HG02885 (cell line): ENCODE measurements at regions not wholly inside any gene's neighbourhood (a gene's known extent, or its start where the extent isn't known, plus 50 kb on each side); places are given as distances from the start of the nearest gene placed in this dataset.

Experiments
- ATAC-seq: cut with Tn5 transposase; IDR thresholded peaks from one replicate; pipeline ENCODE4 v1.9.1; 2021; ENCODE audit warnings: mild to moderate bottlenecking; ENCODE audit not compliant: unreplicated experiment, poor library complexity

DNA sequence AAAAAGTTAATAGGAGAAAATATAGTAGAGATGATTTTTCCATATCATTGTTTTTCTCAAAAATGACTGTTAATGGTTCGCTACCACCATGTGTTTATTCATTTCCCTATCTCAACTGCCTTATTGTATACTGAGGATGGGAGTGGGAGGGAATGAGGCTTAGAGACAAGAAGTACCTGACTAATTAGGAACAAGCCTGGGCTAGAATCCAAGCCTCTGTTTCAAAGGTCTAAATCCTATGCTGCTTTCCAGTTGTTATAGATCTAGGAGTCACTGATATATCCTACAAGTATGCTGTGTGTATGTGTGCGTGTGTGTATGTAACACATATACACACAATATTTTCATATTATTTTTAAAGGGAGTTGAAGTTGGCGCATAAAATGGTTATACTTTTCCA, 465.9 kb downstream of the EPHA4 start:
- ATAC-seq, result no peak

DNA sequence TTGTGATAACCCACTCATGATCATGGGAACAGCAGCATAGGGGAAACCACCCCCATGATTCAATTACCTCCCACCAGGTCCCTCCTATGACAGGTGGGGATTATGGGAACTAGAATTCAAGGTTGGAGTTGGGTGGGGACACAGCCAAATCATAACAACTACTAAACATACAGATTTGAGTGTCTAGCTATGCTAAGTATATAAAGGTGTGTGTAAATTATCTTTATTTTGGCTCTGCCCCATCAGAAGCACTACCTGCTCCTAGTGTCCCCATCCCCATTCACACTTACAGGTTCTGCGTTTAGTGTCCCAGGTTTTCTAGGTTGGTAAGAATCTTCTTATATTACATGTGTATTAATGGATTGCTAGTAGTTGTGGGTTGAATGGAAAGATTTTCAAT, 464.7 kb downstream of the EPHA4 start:
- ATAC-seq, result no peak

DNA sequence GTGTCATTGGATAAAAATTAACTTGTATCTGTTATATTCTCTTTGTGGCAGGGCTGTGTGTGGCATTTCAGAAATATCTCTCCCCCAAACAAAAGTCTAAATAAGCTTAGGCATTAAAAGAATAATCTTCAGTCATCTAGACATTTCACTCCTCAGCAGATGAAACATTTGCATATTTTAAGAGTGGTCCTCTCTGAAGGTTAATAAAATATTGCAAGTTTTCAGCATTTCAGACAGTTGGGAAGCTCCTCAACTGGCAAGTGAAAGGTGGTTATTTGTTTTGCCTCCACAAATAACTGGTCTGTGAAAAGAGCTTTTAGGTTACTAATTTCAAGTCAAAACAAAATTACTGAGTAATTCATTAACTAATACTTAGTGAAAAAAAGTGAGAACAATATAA, 462.6 kb downstream of the EPHA4 start:
- no peak for ATAC-seq

DNA sequence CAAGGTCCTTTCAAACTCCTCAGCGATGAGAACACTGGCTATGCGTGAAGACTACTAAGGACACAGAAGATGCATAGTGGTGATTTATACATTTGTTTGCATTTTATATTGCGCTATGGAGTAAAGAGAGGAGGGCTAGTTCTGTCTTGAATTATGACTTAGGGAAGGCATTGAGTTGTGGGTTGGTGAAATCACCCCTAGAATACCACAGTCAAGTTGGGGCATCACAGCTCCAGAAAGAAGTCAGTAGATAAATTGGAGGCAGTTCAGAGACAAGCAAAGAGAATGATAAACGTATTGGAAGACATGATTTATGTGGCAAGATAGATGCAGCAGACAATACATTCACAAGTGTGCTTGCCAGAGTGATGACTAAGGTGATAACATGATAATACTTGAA, 460.4 kb downstream of the EPHA4 start:
- ATAC-seq, result no peak

DNA sequence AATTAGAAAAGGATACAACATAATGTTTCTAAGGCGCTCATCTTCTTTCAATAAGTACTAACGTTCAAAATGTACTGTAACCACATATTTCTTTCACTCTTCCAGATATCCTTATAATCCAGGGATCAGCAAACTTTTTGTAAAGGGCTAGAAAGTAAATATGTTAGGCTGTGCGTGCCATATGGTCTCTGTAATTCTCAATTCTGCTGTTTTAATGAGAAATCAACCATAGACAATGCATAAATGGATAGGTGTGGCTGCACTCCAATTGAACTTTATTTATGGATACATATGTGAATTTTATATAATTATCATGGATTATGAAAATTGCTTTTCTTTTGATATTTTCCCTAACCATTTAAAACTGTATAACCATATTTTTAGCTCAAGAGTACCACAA, 459.4 kb downstream of the EPHA4 start:
- no peak for ATAC-seq

DNA sequence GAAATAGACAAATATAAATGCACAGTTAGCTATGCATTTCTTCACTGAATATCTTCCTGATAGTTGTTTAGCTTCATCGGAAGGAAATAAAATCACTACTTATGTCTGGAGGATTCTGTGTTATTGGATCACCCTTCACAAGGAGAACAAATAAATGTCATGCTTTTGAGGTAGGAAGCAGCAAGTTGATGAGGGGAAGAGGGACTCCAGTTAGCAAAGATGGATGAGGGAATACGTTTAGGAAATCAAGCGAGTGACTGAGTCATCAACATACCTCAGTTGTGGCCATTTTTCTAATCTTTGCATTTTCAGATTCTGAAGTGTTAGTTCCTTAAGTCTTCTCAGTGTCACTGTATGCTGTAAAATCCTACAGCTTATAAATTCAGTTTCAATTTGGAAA, 456.2 kb downstream of the EPHA4 start:
- ATAC-seq, result no peak

DNA sequence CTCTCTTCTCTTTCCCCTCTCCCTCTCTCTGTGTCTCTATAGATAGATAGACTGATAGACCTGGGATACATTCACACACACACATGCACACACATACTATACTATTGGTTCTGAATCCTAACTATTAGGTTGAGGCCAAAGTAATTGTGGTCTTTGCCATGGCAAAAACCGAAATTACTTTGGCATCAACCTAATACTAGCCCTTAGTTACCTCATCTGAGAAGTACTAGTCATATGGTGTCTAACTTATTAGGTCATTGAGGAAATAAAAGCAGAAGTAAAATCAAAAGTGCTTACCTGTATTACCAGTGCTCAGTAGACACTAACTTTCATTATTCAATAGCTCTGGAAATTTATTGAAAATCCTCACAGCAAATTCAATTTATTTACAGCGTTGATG, 451.5 kb downstream of the EPHA4 start:
- ATAC-seq, result peak; percentile 72

DNA sequence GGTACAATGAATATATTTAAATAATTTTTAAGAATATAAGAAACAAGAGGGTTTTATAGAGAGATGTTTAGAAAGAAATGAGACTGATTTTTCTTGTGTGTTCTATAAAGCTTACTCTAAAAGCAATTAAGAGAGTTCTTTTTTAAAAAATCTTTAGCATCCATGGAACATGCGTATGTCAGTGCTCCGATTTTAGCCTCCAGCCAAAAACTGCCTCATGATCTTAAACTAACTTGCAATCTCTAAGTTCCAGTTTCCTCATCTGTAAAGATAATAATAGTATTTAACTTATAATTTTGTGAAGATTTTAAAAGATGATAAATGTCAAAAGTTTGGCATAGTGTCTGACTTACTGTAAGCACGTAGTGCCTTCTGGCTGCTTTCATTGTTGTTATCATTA, 448.7 kb downstream of the EPHA4 start:
- no peak for ATAC-seq

DNA sequence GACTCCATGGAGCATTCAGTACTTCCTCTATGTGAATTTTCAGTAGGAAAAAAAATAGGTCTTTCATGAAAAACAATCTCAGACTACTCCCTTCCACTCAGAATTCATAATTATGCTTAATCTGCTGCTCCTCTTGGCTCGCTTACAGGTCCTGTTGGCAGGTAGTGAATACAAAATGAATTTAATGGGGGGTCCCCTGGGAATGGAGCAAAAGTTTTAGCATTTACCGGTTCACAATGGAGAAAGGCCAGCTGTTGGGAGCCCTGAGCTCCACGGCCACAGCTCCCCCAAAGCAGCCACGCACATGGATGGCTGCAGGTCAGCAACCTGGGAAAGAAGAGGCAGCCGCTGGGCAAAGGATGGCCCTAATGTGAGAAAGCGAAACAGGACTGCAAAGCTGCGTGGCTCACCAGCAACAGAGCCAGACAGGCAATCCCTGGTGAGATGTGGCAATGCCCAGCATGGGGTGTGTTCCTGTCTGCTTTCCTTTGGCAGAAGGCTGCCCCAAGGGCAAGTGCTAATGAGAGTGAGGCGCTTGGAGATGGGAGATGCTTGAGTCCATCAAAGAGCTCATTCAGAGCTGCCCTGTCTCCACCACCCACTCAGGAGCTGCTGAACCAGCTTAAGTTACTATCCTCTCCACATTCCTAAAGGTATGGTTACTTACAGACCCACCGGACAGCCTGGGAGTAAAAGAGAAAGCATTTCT, 447.4 kb downstream of the EPHA4 start:
- no peak for ATAC-seq

DNA sequence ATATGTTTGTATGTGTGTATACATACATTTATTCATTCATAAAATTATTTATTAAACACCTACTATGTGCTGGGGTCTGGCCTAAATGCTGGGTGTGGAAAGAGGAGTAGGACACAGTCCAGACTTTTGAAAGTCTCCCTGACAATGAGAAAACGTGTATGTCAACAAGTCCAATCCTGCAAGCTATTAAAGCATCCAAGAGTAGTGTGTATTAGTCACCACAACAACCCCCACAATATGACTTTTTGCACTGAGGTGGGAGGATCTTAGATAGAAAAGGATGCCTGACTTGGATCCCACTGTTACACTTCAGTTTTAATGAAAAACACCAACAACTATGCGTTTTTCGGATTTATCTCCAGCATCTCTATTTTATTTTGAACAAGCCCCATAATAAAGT, 446.4 kb downstream of the EPHA4 start:
- ATAC-seq, result no peak

DNA sequence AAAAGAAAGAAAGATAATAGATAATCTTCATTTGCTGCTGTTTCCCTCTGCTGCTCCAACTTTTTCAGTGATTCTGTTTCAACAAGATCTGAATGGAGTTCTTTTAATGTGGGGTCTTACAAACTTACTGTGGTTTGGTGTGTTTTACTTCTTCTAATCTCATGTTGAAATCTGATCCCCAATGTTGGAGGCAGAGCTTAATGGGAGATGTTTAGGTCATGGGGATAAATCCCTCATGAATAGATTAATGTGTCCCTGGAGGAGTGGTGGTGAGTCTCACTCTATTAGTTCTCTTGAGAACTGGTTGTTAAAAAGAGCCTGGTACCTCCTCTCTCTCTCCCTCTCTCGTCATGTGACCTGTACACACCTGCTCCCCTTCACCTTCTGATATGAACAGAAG, 442.4 kb downstream of the EPHA4 start:
- no peak for ATAC-seq

DNA sequence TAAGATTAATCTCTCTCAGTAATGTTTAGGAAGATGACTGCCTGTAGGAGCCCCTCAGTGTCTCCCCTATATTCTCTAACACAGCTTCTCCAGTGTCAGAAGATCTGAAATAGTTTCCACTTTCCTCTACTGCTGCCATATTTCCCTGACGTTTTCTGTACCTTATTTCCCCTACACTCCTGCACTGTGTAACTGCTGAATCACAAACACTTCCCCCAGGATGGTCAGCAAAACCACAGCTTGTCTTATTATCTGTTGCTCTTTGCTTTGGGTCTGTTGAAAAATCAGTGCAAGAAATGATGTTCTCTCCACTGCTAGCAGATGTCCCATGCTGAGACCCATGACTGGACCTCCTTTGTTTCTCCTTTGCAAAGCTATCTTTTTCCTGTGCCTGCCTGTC, 441.7 kb downstream of the EPHA4 start:
- no peak for ATAC-seq

DNA sequence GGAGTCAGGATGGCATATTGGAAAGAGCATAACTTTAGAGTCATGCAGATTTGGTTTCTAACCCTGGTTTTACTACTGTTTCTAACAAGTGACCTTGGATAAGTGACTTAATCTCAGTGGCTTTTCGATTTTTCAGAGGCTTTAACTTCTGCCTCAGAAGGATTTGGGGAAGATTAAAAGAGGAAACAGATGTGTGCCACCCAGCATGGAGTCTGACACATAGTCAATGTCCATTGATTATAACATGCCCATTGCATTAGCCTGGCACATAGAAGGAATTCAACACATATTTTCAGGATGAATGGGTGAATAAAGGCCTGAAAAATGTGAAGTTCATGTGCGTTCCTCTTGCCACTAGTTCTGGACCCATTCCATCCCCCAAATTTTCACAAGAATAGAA, 438.2 kb downstream of the EPHA4 start:
- no peak for ATAC-seq

DNA sequence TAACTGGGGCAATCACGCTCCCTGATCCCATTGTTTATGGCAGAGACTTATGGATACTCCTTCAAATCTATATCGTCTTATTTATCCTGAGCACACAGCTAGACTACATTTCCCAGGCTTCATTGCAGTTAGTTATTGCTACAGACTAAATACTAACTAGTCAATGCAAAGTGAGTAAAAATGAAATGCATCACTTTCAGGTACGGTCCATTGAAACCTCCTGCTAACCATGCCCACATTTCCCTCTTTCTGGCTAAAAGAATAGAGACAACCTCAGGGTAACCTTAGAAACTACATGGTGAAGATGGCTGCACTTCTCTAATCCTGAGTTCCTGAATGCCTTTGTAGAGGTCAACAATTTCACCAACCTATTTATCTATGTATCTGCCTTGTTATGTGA, 437.4 kb downstream of the EPHA4 start:
- ATAC-seq, result no peak

DNA sequence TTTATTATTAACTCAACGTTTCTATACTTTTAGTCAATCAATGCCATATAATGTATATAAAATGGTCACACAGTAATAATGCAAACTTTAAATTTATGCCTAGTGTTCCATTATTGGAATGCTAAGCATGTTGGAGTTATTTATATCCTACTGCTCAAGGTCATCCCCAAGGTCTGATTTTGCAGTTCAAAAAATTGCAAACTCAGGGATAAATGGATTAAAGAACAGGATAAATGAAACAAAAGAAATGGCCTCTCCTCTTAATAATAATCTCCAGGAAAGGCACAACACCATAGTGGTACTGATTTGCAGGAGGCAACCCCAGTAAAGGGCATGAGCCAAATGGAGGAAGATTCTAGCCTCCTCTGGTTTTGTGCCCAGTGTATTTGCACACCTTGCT, 436.4 kb downstream of the EPHA4 start:
- ATAC-seq, result no peak

DNA sequence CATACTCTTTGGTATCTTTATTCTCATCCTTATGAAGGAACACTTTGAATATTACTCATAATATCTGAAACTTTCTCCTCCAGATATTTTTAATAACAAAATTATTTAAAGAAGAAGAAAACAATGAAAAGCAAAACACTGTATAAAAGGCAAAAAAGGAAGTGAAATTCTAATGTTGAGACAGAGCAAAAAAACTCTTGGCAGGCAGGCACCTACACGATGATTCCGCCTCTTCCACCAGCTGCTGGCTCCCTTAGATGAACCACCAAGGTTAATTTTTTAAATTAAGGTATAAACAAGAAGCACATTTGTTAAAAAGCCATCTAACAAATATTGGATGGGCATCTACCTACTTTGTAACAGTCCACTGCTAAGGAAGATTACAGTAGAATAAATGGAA, 434.7 kb downstream of the EPHA4 start:
- ATAC-seq, result no peak

DNA sequence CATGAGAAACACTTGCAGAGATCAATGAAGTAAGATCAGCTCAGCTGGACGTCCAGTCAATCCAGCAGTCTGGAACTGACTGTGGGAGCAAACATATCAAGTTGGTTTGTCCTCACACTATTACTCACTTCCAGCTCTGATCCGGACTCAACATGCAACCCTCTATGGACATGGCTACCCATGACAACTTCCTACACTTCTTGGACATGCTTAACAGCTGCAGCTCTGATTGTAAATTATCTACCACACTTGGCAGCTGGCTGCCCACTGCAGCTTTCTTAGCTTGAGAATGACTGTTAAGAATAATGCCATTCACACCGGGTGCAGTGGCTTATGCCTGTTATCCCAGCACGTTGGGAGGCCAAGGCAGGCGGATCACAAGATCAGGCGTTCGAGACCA, 429.8 kb downstream of the EPHA4 start:
- ATAC-seq, result no peak

DNA sequence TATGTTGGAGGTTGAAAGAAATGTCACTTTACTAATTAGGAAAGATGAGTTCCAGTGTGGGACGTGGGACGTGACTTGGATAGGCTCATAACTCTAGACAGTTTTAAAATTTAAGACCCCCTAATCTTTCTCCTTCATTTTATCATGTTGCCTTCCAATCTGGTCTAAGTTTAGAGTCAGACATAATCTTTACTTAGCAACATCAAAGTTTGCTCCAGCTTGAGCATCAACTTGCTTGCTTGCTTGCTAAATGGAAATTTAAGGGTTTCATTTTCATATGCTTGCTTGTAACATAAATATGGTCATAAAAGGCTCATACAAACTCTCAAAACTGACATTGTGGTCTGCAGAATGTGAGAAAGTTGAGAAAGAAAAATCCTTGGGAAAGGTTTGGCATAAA, 428.9 kb downstream of the EPHA4 start:
- ATAC-seq, result no peak

DNA sequence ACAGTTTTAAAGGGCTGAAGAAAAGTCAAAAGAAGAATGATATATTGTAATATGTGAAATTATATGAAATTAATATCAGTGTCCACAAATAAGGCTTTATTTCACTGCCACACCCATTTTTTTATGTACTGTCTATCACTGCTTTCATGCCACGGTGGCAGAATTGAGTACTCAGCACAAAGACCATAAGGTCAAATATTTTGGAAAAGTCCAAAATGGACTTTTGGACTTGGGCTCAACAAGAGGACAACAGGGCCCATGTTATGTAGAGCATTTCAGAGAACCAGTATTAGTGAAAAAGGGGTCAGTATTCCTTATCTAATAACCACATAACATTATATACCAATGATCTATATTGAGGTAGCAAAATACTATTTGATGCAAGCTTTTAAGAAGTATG, 427.2 kb downstream of the EPHA4 start:
- ATAC-seq, result no peak

DNA sequence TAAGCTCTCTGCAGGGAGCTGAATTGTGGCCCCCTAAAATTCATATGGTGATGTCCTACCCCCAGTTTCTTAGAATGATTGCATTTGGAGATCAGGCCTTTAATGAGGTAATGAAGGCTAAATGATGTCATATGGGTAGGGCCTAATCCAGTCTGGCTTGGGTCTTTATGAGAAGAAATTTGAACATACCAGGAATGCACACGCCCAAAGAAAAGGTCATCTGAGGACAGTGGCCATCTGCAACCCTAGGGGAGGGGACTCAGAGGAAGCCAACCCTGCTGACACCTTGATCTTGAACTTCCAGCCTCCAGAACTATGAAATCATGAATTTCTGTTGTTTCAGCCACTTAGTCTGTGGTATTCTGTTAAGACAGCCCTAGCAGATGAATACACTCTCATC, 426.7 kb downstream of the EPHA4 start:
- no peak for ATAC-seq

DNA sequence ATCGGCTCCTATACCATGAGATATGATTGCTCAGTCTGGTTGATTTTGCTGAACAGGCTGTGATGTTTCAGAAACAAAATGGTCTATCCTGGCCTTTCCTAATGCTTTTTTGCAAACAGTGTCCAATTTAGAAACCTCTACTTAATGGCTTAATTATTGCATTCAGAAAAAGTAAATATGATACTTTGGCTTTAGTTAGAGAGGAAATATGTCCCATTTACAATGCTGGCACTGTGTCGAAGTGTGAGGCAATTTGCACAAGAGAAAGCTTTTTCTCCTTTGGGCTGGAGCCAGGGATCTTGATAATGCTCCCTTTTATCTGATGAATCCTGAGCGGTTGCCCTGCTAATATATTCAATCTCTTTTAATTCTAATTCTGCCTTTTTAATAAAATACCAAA, 418.9 kb downstream of the EPHA4 start:
- ATAC-seq, result no peak

DNA sequence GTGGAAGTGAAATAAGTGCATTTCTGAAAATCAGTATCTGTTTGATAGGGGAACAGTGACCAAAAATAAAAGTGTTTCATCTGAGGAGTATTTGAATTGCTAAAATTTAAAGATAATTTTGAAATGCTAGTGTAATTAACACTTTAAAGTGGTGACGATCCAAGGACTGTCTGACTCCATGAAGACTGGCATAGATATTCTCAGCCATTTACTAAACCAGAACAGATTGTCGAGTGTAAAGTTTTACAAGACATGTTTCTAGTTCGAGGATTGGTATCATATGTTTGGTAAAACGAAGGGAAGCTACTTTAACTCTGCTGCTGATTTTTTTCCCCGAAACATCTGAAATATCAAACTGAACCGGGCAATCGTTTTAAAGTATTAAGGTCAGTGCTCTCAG, 417.9 kb downstream of the EPHA4 start:
- no peak for ATAC-seq
